ENCODE measurements at regions not wholly inside any gene's neighbourhood (a gene's known extent, or its start where the extent isn't known, plus 50 kb on each side); places are given as distances from the start of the nearest gene placed in this dataset.

- H3K4me3 Mint-ChIP-seq, result no peak overlapping the region
- no peak for DNase-seq (ENCODE audit: low read depth, low spot score)
Observed at GRCh38 chr11:45484326-45484883, 181.0 kb downstream of the CHST1 start.

GRCh38 chr11:45483416-45483815 lies 182.0 kb downstream of the CHST1 start:
- DNase-seq (ENCODE audit: low read depth, low spot score), result no peak
- Mint-ChIP-seq H3K4me1 (peaks cover 5% of the 10 kb centered on the region), H3K9me3 (no peaks in the 10 kb centered on the region), H3K27me3 (ENCODE audit: low read depth) (peaks cover 14% of the 10 kb centered on the region), H3K36me3 (ENCODE audit: low read depth) (no peaks in the 10 kb centered on the region), H3K27ac (ENCODE audit: unreplicated experiment) (peak overlapping the region; percentile 40), H3K4me3 (no peak overlapping the region)
- TF ChIP-seq, protein P1, sequence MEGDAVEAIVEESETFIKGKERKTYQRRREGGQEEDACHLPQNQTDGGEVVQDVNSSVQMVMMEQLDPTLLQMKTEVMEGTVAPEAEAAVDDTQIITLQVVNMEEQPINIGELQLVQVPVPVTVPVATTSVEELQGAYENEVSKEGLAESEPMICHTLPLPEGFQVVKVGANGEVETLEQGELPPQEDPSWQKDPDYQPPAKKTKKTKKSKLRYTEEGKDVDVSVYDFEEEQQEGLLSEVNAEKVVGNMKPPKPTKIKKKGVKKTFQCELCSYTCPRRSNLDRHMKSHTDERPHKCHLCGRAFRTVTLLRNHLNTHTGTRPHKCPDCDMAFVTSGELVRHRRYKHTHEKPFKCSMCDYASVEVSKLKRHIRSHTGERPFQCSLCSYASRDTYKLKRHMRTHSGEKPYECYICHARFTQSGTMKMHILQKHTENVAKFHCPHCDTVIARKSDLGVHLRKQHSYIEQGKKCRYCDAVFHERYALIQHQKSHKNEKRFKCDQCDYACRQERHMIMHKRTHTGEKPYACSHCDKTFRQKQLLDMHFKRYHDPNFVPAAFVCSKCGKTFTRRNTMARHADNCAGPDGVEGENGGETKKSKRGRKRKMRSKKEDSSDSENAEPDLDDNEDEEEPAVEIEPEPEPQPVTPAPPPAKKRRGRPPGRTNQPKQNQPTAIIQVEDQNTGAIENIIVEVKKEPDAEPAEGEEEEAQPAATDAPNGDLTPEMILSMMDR (conservative IDR thresholded peaks at IDR 0.05), result no peak

More at GRCh38 chr11:45484326-45484883, 181.0 kb downstream of the CHST1 start:
- Mint-ChIP-seq H3K27ac (ENCODE audit: unreplicated experiment) (no peak overlapping the region), H3K9me3 (no peaks in the 10 kb centered on the region), H3K27me3 (ENCODE audit: low read depth) (peaks cover 7% of the 10 kb centered on the region), H3K4me1 (peaks cover 13% of the 10 kb centered on the region), H3K36me3 (ENCODE audit: low read depth) (no peaks in the 10 kb centered on the region)
- TF ChIP-seq, protein P1 (conservative IDR thresholded peaks at IDR 0.05), result no peak

DNA sequence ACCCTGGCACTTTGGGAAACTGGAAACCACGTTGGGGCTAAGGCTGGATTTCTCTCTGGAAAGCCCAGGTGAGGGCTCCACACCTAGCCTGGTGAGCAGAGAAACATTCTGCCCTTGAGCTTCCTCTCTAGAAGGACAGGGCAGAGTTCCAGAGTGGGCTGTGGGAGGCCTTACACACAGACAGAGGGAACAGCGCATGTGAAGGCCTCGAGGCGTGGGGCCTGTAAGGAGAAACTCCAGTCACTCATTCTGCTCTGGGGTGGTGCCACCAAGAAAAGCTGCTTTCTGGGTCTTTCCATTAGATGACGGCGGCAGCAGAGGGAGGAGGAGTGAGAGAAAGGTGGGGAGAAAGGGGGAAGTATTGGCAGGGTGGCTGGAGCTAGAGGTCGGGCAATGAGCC lies 183.1 kb downstream of the CHST1 start:
- DNase-seq (ENCODE audit: low read depth, low spot score), result no peak
- Mint-ChIP-seq H3K9me3 (no peaks in the 10 kb centered on the region), H3K4me3 (no peak overlapping the region), H3K36me3 (ENCODE audit: low read depth) (no peaks in the 10 kb centered on the region), H3K27me3 (ENCODE audit: low read depth) (peaks cover 14% of the 10 kb centered on the region), H3K4me1 (peaks cover 5% of the 10 kb centered on the region), H3K27ac (ENCODE audit: unreplicated experiment) (no peak overlapping the region)
- TF ChIP-seq, protein P1 (conservative IDR thresholded peaks at IDR 0.05), result no peak

DNA sequence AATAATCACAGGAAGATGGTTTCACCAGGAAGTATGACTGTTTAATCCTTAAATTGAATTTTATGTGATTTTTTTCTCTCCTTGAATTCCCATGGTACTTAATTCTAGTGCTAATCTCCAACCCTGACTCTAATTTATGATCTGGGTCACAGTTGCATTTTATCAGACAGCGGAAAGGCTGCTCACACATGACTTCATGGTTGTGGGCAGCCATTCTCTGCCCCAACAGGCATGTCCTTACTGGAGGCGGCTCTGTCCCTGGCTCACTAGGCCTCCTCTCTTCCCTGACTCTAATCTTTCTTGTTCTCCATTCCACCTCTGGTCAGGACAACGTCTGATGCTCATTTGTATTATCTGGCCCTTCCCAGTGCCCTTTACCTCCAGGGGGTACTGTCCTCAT lies 184.4 kb downstream of the CHST1 start:
- Mint-ChIP-seq H3K9me3 (no peaks in the 10 kb centered on the region), H3K4me1 (peaks cover 5% of the 10 kb centered on the region), H3K27me3 (ENCODE audit: low read depth) (peaks cover 14% of the 10 kb centered on the region), H3K36me3 (ENCODE audit: low read depth) (no peaks in the 10 kb centered on the region), H3K4me3 (no peak overlapping the region), H3K27ac (ENCODE audit: unreplicated experiment) (no peak overlapping the region)
- TF ChIP-seq, protein P1 (conservative IDR thresholded peaks at IDR 0.05), result no peak
- DNase-seq (ENCODE audit: low read depth, low spot score), result no peak

GRCh38 chr11:45477588-45477987 lies 187.8 kb downstream of the CHST1 start:
- peaks cover 13% of the 10 kb centered on the region for H3K4me1 Mint-ChIP-seq

More at GRCh38 chr11:45477588-45477987, 187.8 kb downstream of the CHST1 start:
- Mint-ChIP-seq H3K9me3 (no peaks in the 10 kb centered on the region), H3K27ac (ENCODE audit: unreplicated experiment) (no peak overlapping the region), H3K36me3 (ENCODE audit: low read depth) (no peaks in the 10 kb centered on the region), H3K4me3 (no peak overlapping the region), H3K27me3 (ENCODE audit: low read depth) (peaks cover 11% of the 10 kb centered on the region)
- DNase-seq (ENCODE audit: low read depth, low spot score), result no peak
- TF ChIP-seq, protein P1 (conservative IDR thresholded peaks at IDR 0.05), result no peak
